ENCODE measurements at regions not wholly inside any gene's neighbourhood (a gene's known extent, or its start where the extent isn't known, plus 50 kb on each side); places are given as distances from the start of the nearest gene placed in this dataset.

- ChIA-PET POLR2A (interaction anchor here (0.6 kb wide), 1 partner anchor 1898 kb away, joined by 3 read pairs; no protein-coding TSS in a partner anchor), CTCF (interaction anchor here (1.2 kb wide), 1 partner anchor 21 kb away, joined by 3 read pairs; no protein-coding TSS in a partner anchor)
- Mint-ChIP-seq H3K4me1 (ENCODE audit: insufficient read depth, unreplicated experiment) (peaks cover 14% of the 10 kb centered on the region), H3K36me3 (ENCODE audit: insufficient read depth, unreplicated experiment) (peaks cover 5% of the 10 kb centered on the region), H3K27me3 (ENCODE audit: insufficient read depth, unreplicated experiment) (peaks cover 18% of the 10 kb centered on the region), H3K9me3 (ENCODE audit: unreplicated experiment) (no peaks in the 10 kb centered on the region), H3K27ac (ENCODE audit: low read depth, unreplicated experiment) (no peak overlapping the region), H3K4me3 (ENCODE audit: unreplicated experiment) (no peak overlapping the region)
- intact Hi-C loops (cut with micrococcal nuclease): no loop called here
- no peak for TF ChIP-seq CTCF (IDR thresholded peaks at IDR 0.05; ENCODE audit: unreplicated experiment)
- DNase-seq (ENCODE audit: unreplicated experiment): no peak
- no TSS peak for BruUV-seq (replicated peaks)
Observed at GRCh38 chr22:26887456-26887855, 230.1 kb downstream of the MIAT start.

GRCh38 chr22:26887916-26888315, 230.5 kb downstream of the MIAT start:
- Mint-ChIP-seq H3K4me3 (ENCODE audit: unreplicated experiment) (no peak overlapping the region), H3K4me1 (ENCODE audit: insufficient read depth, unreplicated experiment) (peaks cover 17% of the 10 kb centered on the region), H3K9me3 (ENCODE audit: unreplicated experiment) (no peaks in the 10 kb centered on the region), H3K27me3 (ENCODE audit: insufficient read depth, unreplicated experiment) (peaks cover 14% of the 10 kb centered on the region), H3K27ac (ENCODE audit: low read depth, unreplicated experiment) (no peak overlapping the region), H3K36me3 (ENCODE audit: insufficient read depth, unreplicated experiment) (peaks cover 5% of the 10 kb centered on the region)
- CTCF ChIA-PET: interaction anchor here (1.2 kb wide), 1 partner anchor 21 kb away, joined by 3 read pairs; no protein-coding TSS in a partner anchor
- intact Hi-C loops (cut with micrococcal nuclease): no loop called here
- POLR2A ChIA-PET: no interaction called here
- BruUV-seq (replicated peaks): no TSS peak
- no peak for TF ChIP-seq CTCF (IDR thresholded peaks at IDR 0.05; ENCODE audit: unreplicated experiment)
- no peak for DNase-seq (ENCODE audit: unreplicated experiment)

GRCh38 chr22:26888887-26889286, 231.5 kb downstream of the MIAT start:
- Mint-ChIP-seq H3K27ac (ENCODE audit: low read depth, unreplicated experiment) (no peak overlapping the region), H3K4me3 (ENCODE audit: unreplicated experiment) (no peak overlapping the region), H3K9me3 (ENCODE audit: unreplicated experiment) (no peaks in the 10 kb centered on the region), H3K4me1 (ENCODE audit: insufficient read depth, unreplicated experiment) (peaks cover 17% of the 10 kb centered on the region), H3K27me3 (ENCODE audit: insufficient read depth, unreplicated experiment) (peaks cover 4% of the 10 kb centered on the region), H3K36me3 (ENCODE audit: insufficient read depth, unreplicated experiment) (peaks cover 5% of the 10 kb centered on the region)
- DNase-seq (ENCODE audit: unreplicated experiment): no peak
- no TSS peak for BruUV-seq (replicated peaks)
- CTCF ChIA-PET: interaction anchor here (0.8 kb wide), 1 partner anchor 219 kb away, joined by 3 read pairs; no protein-coding TSS in a partner anchor
- no peak for TF ChIP-seq CTCF (IDR thresholded peaks at IDR 0.05; ENCODE audit: unreplicated experiment)
- POLR2A ChIA-PET: no interaction called here
- intact Hi-C loops (cut with micrococcal nuclease): no loop called here

- no peak for DNase-seq (ENCODE audit: unreplicated experiment)
- Mint-ChIP-seq H3K4me3 (ENCODE audit: unreplicated experiment) (no peak overlapping the region), H3K9me3 (ENCODE audit: unreplicated experiment) (no peaks in the 10 kb centered on the region), H3K27me3 (ENCODE audit: insufficient read depth, unreplicated experiment) (no peaks in the 10 kb centered on the region), H3K27ac (ENCODE audit: low read depth, unreplicated experiment) (no peak overlapping the region), H3K36me3 (ENCODE audit: insufficient read depth, unreplicated experiment) (peaks cover 5% of the 10 kb centered on the region), H3K4me1 (ENCODE audit: insufficient read depth, unreplicated experiment) (peaks cover 22% of the 10 kb centered on the region)
- intact Hi-C loops (cut with micrococcal nuclease): loop anchor here (5.0 kb wide), 1 partner anchor 912 kb away; the partner anchor contains the start of gene MN1
- TF ChIP-seq CTCF (IDR thresholded peaks at IDR 0.05; ENCODE audit: unreplicated experiment): no peak
- ChIA-PET POLR2A (interaction anchor here (0.7 kb wide), 1 partner anchor 66 kb away, joined by 3 read pairs; no protein-coding TSS in a partner anchor), CTCF (no interaction called here)
- BruUV-seq (replicated peaks): no TSS peak
Observed at GRCh38 chr22:26889802-26890201, 232.4 kb downstream of the MIAT start.
